HepG2 (cell line): ENCODE measurements at regions not wholly inside any gene's neighbourhood (a gene's known extent, or its start where the extent isn't known, plus 50 kb on each side); places are given as distances from the start of the nearest gene placed in this dataset.

Experiments used
- ATAC-seq: fragments of 200-7000 bp; cut with Tn5 transposase; 3 replicates; pipeline ENCODE4 v1.9.1; 2020; ENCODE audit warnings: mild to moderate bottlenecking, moderate library complexity
- BruUV-seq: library from RNA; stranded (reverse); fragments of 400-500 nt; replicated peaks from 2 replicates; lab custom pipeline; 2021; lab: Mats Ljungman, UMichigan
- CTCF ChIA-PET: fragments of 300-600 bp; formaldehyde crosslinking; extraction: SDS; loops from one replicate; lab custom pipeline; 2021; ENCODE audit warnings: low total read pairs, inconsistent platforms, low intra/inter-chr PET ratio; lab: Yijun Ruan, JAX
- POLR2A ChIA-PET: fragments of 350-600 bp; sonication (Branson Sonifier 250); formaldehyde crosslinking; loops from one replicate; lab custom pipeline; 2020; ENCODE audit warnings: antibody characterized with exemption, inconsistent platforms; lab: Yijun Ruan, JAX
- DNase-seq: peaks from one replicate; pipeline ENCODE4 v3.0.0-alpha.2; 2015; ENCODE audit warnings: low spot score
- FAIRE-seq: peaks from 3 replicates; lab custom pipeline; 2011; peaks lifted over from hg19 to GRCh38; lab: Jason Lieb, UNC
- H2AFZ ChIP-seq: one replicate; pipeline ENCODE4 v1.6.1; 2011; ENCODE audit warnings: low read length, inconsistent platforms
- H3K27ac ChIP-seq: fragments of 300-600 bp; 3 replicates; pipeline ENCODE4 v1.8.0; 2011; ENCODE audit warnings: mixed run types, mild to moderate bottlenecking, mixed read lengths, low read length, inconsistent platforms; ENCODE audit not compliant: insufficient read depth; ENCODE audit errors: extremely low read length
- H3K27me3 ChIP-seq, 2 experiments: fragments of 200-600 bp in 1 of 2; 2 replicates in 1 of 2; 3 replicates in 1 of 2; pipeline versions ENCODE4 v1.6.0 to v1.8.0; 2011; ENCODE audit warnings: low read length in 2 of 2, mild to moderate bottlenecking in 2 of 2, moderate library complexity in 2 of 2, inconsistent platforms in 1 of 2; ENCODE audit not compliant: insufficient read depth in 2 of 2, control insufficient read depth in 1 of 2
- H3K36me3 ChIP-seq, 2 experiments: fragments of 200-600 bp in 1 of 2; replicated peaks in 1 of 2; 2 replicates in 1 of 2; 3 replicates in 1 of 2; pipeline versions ENCODE4 v1.5.1 to v1.8.0; 2011; ENCODE audit warnings: low read length in 2 of 2, inconsistent platforms in 1 of 2; ENCODE audit not compliant: insufficient read depth in 2 of 2, control insufficient read depth in 1 of 2
- H3K4me1 ChIP-seq: 2 replicates; pipeline ENCODE4 v1.5.1; 2012; ENCODE audit warnings: low read length, inconsistent platforms; ENCODE audit not compliant: insufficient read depth
- H3K4me2 ChIP-seq: 2 replicates; pipeline ENCODE4 v1.6.0; 2011; ENCODE audit warnings: low read depth, low read length, inconsistent platforms
- H3K4me3 ChIP-seq, 3 experiments: fragments of 200-600 bp in 1 of 3; sonication (generic), shearing (Covaris generic) in 1 of 3; replicated peaks in 1 of 3; 2 replicates each; pipeline ENCODE4 v1.5.1; 2011 to 2016; ENCODE audit warnings: low read length in 3 of 3, inconsistent platforms in 2 of 3, low read depth in 2 of 3, mild to moderate bottlenecking in 2 of 3, control low read depth in 1 of 3, mixed read lengths in 1 of 3; ENCODE audit not compliant: insufficient read depth in 1 of 3
- H3K79me2 ChIP-seq: one replicate; pipeline ENCODE4 v1.6.1; 2011; ENCODE audit warnings: low read length, inconsistent platforms; ENCODE audit not compliant: insufficient read depth
- H3K9ac ChIP-seq: 2 replicates; pipeline ENCODE4 v1.6.0; 2011; ENCODE audit warnings: mild to moderate bottlenecking, low read depth, low read length, inconsistent platforms; ENCODE audit not compliant: insufficient read depth
- H3K9me3 ChIP-seq: 2 replicates; pipeline ENCODE4 v1.5.1; 2012; ENCODE audit warnings: mild to moderate bottlenecking, low read length
- H4K20me1 ChIP-seq: 2 replicates; pipeline ENCODE4 v1.6.0; 2011; ENCODE audit warnings: inconsistent platforms, mild to moderate bottlenecking, low read length, moderate library complexity; ENCODE audit not compliant: insufficient read depth
- E2F1 ChIP-seq: sonication (generic); formaldehyde crosslinking; IDR thresholded peaks from 2 replicates; pipeline ENCODE4 v1.5.0; 2020; ENCODE audit warnings: missing genetic modification reagents
- GATAD2A ChIP-seq: IDR thresholded peaks from 2 replicates; pipeline ENCODE4 v1.6.1; 2016
- HES4 ChIP-seq: sonication (generic); formaldehyde crosslinking; IDR thresholded peaks from 2 replicates; pipeline ENCODE4 v1.9.0; 2021; ENCODE audit warnings: mild to moderate bottlenecking, missing genetic modification reagents, borderline replicate concordance
- IKZF1 ChIP-seq: fragments of 450-650 bp; IDR thresholded peaks from 2 replicates; pipeline ENCODE4 v1.7.1; 2016
- MTF1 ChIP-seq: sonication (generic); formaldehyde crosslinking; IDR thresholded peaks from 2 replicates; pipeline ENCODE4 v1.5.0; 2020; ENCODE audit warnings: missing genetic modification reagents
- NFE2 ChIP-seq: sonication (generic); formaldehyde crosslinking; IDR thresholded peaks from 2 replicates; pipeline ENCODE4 v1.4.0; 2020; ENCODE audit warnings: missing genetic modification reagents
- NFE2L2 ChIP-seq: fragments of 150-350 bp; IDR thresholded peaks from 2 replicates; pipeline ENCODE4 v1.6.1; 2014; ENCODE audit warnings: low read length
- RAD51 ChIP-seq: fragments of 450-650 bp; IDR thresholded peaks from 2 replicates; pipeline ENCODE4 v1.6.1; 2016; ENCODE audit warnings: borderline replicate concordance
- RFX5 ChIP-seq: IDR thresholded peaks from 2 replicates; pipeline ENCODE4 v1.6.1; 2011; ENCODE audit warnings: low read depth, low read length, improper control_type of control experiment
- RXRA ChIP-seq: sonication (generic); formaldehyde crosslinking; IDR thresholded peaks from 2 replicates; pipeline ENCODE4 v1.5.1; 2020; ENCODE audit warnings: missing genetic modification reagents
- SMAD9 ChIP-seq: sonication (generic); formaldehyde crosslinking; IDR thresholded peaks from 2 replicates; pipeline ENCODE4 v1.5.1; 2020; ENCODE audit warnings: mild to moderate bottlenecking, missing genetic modification reagents
- SMYD3 ChIP-seq: sonication (generic); formaldehyde crosslinking; IDR thresholded peaks from 2 replicates; pipeline ENCODE4 v1.8.1; 2023; ENCODE audit warnings: mild to moderate bottlenecking, missing genetic modification reagents
- TRIM24 ChIP-seq: sonication (generic); formaldehyde crosslinking; IDR thresholded peaks from 2 replicates; pipeline ENCODE4 v1.8.0; 2022; ENCODE audit warnings: mild to moderate bottlenecking, missing genetic modification reagents
- ZBTB38 ChIP-seq: sonication (generic); formaldehyde crosslinking; IDR thresholded peaks from 2 replicates; pipeline ENCODE4 v1.5.1; 2020; ENCODE audit warnings: mild to moderate bottlenecking, missing genetic modification reagents
- ZFP41 ChIP-seq: sonication (generic); formaldehyde crosslinking; IDR thresholded peaks from 2 replicates; pipeline ENCODE4 v1.4.0; 2020; ENCODE audit warnings: mild to moderate bottlenecking, missing genetic modification reagents, borderline replicate concordance
- ZNF34 ChIP-seq: sonication (generic); formaldehyde crosslinking; IDR thresholded peaks from 2 replicates; pipeline ENCODE4 v1.4.0; 2020; ENCODE audit warnings: mild to moderate bottlenecking, missing genetic modification reagents, borderline replicate concordance
- whole genome bisulfite sequencing: methylation state at CpG from one replicate; pipeline ENCODE4 v1.1.6; 2017; ENCODE audit warnings: low lambda C conversion rate; 5-methylcytosine and 5-hydroxymethylcytosine counted together
- in situ Hi-C: cut with HindIII; loops from 2 replicates; pipeline ENCODE4 v1.10.0; 2017; ENCODE audit warnings: low pct_unique_long_range_greater_than_20kb; ENCODE audit not compliant: extremely low pct_ligation_motif_present
- intact Hi-C: fragments of 100-400 bp; cut with micrococcal nuclease; formaldehyde crosslinking; loops from one replicate; pipeline ENCODE4 v1.10.0; 2022; ENCODE audit not compliant: unreplicated experiment
- TF ChIP-seq, protein P1 (sequence below): sonication (generic); formaldehyde crosslinking; conservative IDR thresholded peaks from 2 replicates; pipeline ENCODE4 v1.4.0; 2020; ENCODE audit warnings: missing genetic modification reagents
- TF ChIP-seq, protein P2 (sequence below): sonication (generic); formaldehyde crosslinking; IDR thresholded peaks from 2 replicates; pipeline ENCODE4 v1.4.0; 2020; ENCODE audit warnings: missing genetic modification reagents

DNA sequence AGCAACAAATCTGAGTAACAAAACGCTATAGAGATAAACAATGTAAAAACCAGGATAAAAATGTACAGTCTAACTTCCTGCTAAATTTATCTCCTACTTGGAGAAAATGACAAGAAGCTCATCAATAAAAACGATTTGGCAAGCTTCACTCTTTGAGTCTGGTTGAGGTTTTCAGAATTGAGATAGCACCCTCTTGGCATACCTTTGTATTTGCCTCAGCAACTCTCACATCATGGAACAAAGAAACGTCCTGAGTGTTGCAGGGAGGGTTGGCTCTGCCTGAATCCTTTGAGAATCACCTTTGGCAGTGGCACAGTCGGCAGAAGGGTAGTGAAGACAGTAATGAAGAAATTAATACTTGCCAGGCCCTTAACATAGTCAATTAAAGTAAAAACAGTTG, 430.6 kb downstream of the GRB14 start:
- intact Hi-C loops, result no loop called here
- WGBS, result under 1% methylated on average over 4 of the region's 4 CpGs
- CTCF ChIA-PET, result no interaction called here

More for the DNA sequence above, 430.6 kb downstream of the GRB14 start:
- no peak for DNase-seq
- POLR2A ChIA-PET, result no interaction called here
- no peak for ATAC-seq
- H3K4me3 ChIP-seq, result no peak overlapping the region
- no peaks in the 10 kb centered on the region for H3K36me3 ChIP-seq
- H3K4me1 ChIP-seq, result no peaks in the 10 kb centered on the region
- H3K27ac ChIP-seq, result no peak overlapping the region
- no peaks in the 10 kb centered on the region for H3K9me3 ChIP-seq
- H3K9ac ChIP-seq, result no peak overlapping the region
- H3K79me2 ChIP-seq, result no peaks in the 10 kb centered on the region
- no peak overlapping the region for H3K4me2 ChIP-seq
- no peak overlapping the region for H2AFZ ChIP-seq
- no peaks in the 10 kb centered on the region for H3K27me3 ChIP-seq
- no TSS peak for BruUV-seq
- in situ Hi-C loops, result no loop called here
- FAIRE-seq, result no peak
- H4K20me1 ChIP-seq, result no peaks in the 10 kb centered on the region
- TF ChIP-seq ZNF34 (CRISPR knock-in tag), result no peak
- no peak for TF ChIP-seq SMAD9 (CRISPR knock-in tag)
- TF ChIP-seq ZFP41, result no peak
- TF ChIP-seq SMYD3 (CRISPR knock-in tag), result no peak
- no peak for TF ChIP-seq RFX5
- TF ChIP-seq, protein P1, sequence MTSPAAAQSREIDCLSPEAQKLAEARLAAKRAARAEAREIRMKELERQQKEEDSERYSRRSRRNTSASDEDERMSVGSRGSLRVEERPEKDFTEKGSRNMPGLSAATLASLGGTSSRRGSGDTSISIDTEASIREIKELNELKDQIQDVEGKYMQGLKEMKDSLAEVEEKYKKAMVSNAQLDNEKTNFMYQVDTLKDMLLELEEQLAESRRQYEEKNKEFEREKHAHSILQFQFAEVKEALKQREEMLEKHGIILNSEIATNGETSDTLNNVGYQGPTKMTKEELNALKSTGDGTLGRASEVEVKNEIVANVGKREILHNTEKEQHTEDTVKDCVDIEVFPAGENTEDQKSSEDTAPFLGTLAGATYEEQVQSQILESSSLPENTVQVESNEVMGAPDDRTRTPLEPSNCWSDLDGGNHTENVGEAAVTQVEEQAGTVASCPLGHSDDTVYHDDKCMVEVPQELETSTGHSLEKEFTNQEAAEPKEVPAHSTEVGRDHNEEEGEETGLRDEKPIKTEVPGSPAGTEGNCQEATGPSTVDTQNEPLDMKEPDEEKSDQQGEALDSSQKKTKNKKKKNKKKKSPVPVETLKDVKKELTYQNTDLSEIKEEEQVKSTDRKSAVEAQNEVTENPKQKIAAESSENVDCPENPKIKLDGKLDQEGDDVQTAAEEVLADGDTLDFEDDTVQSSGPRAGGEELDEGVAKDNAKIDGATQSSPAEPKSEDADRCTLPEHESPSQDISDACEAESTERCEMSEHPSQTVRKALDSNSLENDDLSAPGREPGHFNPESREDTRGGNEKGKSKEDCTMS (CRISPR knock-in tag), result no peak
- no peak for TF ChIP-seq HES4 (CRISPR knock-in tag)
- no peak for TF ChIP-seq E2F1 (CRISPR knock-in tag)
- no peak for TF ChIP-seq ZBTB38 (CRISPR knock-in tag)
- no peak for TF ChIP-seq NFE2L2
- no peak for TF ChIP-seq NFE2 (CRISPR knock-in tag)
- TF ChIP-seq TRIM24 (CRISPR knock-in tag), result no peak
- no peak for TF ChIP-seq IKZF1
- TF ChIP-seq RAD51, result no peak
- no peak for TF ChIP-seq GATAD2A (CRISPR knock-in tag)
- TF ChIP-seq MTF1, result no peak
- TF ChIP-seq RXRA, result no peak
- TF ChIP-seq, protein P2, sequence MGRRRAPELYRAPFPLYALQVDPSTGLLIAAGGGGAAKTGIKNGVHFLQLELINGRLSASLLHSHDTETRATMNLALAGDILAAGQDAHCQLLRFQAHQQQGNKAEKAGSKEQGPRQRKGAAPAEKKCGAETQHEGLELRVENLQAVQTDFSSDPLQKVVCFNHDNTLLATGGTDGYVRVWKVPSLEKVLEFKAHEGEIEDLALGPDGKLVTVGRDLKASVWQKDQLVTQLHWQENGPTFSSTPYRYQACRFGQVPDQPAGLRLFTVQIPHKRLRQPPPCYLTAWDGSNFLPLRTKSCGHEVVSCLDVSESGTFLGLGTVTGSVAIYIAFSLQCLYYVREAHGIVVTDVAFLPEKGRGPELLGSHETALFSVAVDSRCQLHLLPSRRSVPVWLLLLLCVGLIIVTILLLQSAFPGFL (CRISPR knock-in tag), result no peak
